ENCODE measurements at regions not wholly inside any gene's neighbourhood (a gene's known extent, or its start where the extent isn't known, plus 50 kb on each side); places are given as distances from the start of the nearest gene placed in this dataset.
A peak's percentile ranks its signal among the peaks of the same experiment; 100 is the strongest.

- ATAC-seq (ENCODE audit: low FRiP score) = no peak
- no peak for TF ChIP-seq CTCF (IDR thresholded peaks at IDR 0.05)
- DNase-seq (ENCODE audit: low spot score) = no peak
Measured at GRCh38 chr2:147569426-147569825, 275.4 kb upstream of the ACVR2A start.

GRCh38 chr2:147568109-147568508 is 276.7 kb upstream of the ACVR2A start:
- no peak for TF ChIP-seq CTCF (IDR thresholded peaks at IDR 0.05)
- ATAC-seq (ENCODE audit: low FRiP score) = no peak
- DNase-seq (ENCODE audit: low spot score) = no peak

DNA sequence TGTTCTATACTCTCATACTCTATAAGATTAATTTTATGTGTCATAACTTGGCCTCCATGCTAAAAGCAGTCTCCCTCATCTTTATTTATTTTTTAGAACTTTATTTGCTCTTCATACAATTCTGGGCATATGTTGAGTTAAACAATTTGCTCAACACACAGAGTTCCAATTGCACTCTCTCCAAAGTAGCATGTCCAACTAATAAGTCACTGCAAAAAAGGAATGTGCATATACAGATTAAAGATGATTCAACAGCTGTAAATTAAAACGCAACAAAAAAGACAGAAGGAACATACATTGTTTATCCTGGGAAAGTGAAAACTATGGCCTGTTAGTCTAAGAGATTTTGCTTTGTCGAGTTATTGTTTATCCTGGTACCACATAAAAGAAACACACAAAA is 277.7 kb upstream of the ACVR2A start:
- no peak for DNase-seq (ENCODE audit: low spot score)
- no peak for ATAC-seq (ENCODE audit: low FRiP score)
- TF ChIP-seq CTCF (IDR thresholded peaks at IDR 0.05) = no peak

DNA sequence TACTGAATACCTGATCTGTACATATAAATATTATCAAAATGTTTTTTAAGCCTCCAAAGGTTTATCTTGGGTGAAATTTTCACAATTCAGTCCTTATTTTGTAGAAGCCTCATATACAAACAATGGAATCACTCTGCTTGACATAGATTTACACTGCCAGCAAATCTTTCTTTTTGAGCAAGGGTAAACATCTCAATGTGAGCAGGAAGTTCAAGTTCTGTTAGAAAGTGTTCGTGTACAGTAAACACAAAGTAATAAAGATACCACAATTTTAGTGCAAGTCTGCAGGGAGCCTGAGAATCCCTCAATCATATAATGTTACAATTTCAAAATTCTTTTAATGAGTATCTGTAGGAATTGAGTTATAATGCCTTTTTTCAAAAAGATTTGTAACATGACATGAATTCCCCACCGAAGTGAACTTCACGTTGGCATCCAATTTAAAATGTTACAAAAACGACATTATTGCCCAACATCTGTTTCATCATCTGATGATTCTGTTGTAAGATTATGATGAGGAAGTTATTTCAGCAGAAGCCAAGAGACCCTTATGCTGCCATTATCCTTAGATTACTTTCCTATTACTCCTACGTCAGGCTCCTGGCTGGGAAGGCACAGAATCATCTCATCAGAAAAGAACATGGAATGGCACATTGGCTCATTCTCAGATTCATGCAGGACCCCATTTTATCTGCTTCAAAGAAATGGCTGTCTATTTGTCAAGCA is 283.9 kb upstream of the ACVR2A start:
- peak; percentile 46 for ATAC-seq (ENCODE audit: low FRiP score)
- no peak for TF ChIP-seq CTCF (IDR thresholded peaks at IDR 0.05)
- DNase-seq (ENCODE audit: low spot score) = no peak

- ATAC-seq (ENCODE audit: low FRiP score) (no peak), DNase-seq (ENCODE audit: low spot score) (no peak)
- no peak for TF ChIP-seq CTCF (IDR thresholded peaks at IDR 0.05)
Measured at GRCh38 chr2:147559070-147559725, 285.6 kb upstream of the ACVR2A start.

DNA sequence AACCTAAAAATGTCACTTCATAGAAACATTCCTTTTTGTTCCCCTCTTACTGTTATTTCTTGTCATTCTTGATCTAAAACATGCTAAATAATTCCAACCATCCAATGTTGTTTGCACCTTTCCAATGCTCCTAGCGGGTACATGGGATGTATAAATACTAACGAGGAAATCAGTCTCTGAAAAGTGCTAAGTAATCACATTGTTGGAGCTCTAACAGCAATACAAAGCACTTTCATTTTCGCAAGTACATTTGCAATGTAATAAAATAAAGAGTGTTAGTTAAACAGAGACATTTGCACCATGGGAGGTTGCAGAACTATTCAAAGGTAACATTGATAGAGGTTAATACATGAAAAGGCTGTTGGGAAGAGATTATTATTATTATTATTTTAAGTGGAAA is 286.2 kb upstream of the ACVR2A start:
- DNase-seq (ENCODE audit: low spot score) (no peak), ATAC-seq (ENCODE audit: low FRiP score) (no peak)
- no peak for TF ChIP-seq CTCF (IDR thresholded peaks at IDR 0.05)

Data from omental fat pad (tissue), 3 donors.